Spleen (tissue), 7 donors: ENCODE measurements at regions not wholly inside any gene's neighbourhood (a gene's known extent, or its start where the extent isn't known, plus 50 kb on each side); places are given as distances from the start of the nearest gene placed in this dataset.
"Not testable (repeated sequence)": the region's sequence is repeated elsewhere in the genome, so short reads cannot be mapped to it uniquely, and the experiment has no call there.

ENCODE experiments used
- POLR2A ChIP-seq, 3 donors: fragments of 450-650 bp; IDR thresholded peaks; one replicate each; pipeline ENCODE4 v1.5.1; 2017; ENCODE audit warnings: antibody characterized with exemption in 3 of 3, mild to moderate bottlenecking in 1 of 3
- POLR2AphosphoS5 ChIP-seq, 3 donors: sonication (generic); formaldehyde crosslinking; IDR thresholded peaks; one replicate each; pipeline ENCODE4 v1.5.1; 2017; ENCODE audit warnings: antibody characterized with exemption in 3 of 3
- TF ChIP-seq, protein P1 (sequence below), 11 experiments: fragments of 200-600 bp in 7 of 11; fragments of 450-650 bp in 4 of 11; sonication (generic) in 4 of 11; IDR thresholded peaks in 8 of 11; conservative IDR thresholded peaks in 3 of 11; 1 replicate in 7 of 11; 2 replicates in 4 of 11; pipeline versions ENCODE4 v1.4.0 to v1.8.0; 2016 to 2021; ENCODE audit warnings: antibody characterized with exemption in 11 of 11, inconsistent platforms in 4 of 11, mild to moderate bottlenecking in 1 of 11
- donor health status: DM: no; HTN: no; CAD: no; lungs with moderate emphysema.
- donor health status: DM: no; HTN: no; CAD: no.
- donor health status: DM: no; HTN: no; CAD: no.

DNA sequence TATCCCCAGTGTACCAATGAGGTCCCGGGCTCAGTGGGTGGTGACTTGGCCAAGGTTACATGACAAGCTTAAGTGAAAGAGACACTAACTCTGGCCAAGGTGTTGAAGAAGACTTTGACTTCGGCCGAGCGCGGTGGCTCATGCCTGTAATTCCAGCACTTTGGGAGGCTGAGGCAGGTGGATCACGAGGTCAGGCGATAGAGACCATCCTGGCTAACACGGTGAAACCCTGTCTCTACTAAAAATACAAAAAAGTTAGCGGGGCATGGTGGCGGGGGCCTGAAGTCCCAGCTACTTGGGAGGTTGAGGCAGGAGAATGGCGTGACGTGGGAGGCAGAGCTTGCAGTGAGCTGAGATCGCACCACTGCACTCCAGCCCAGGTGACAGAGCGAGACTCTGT lies 65.6 kb upstream of the OPN4 start:
- not testable (repeated sequence) for TF ChIP-seq POLR2A, POLR2AphosphoS5 (IDR thresholded peaks at IDR 0.05)
- TF ChIP-seq, protein P1, sequence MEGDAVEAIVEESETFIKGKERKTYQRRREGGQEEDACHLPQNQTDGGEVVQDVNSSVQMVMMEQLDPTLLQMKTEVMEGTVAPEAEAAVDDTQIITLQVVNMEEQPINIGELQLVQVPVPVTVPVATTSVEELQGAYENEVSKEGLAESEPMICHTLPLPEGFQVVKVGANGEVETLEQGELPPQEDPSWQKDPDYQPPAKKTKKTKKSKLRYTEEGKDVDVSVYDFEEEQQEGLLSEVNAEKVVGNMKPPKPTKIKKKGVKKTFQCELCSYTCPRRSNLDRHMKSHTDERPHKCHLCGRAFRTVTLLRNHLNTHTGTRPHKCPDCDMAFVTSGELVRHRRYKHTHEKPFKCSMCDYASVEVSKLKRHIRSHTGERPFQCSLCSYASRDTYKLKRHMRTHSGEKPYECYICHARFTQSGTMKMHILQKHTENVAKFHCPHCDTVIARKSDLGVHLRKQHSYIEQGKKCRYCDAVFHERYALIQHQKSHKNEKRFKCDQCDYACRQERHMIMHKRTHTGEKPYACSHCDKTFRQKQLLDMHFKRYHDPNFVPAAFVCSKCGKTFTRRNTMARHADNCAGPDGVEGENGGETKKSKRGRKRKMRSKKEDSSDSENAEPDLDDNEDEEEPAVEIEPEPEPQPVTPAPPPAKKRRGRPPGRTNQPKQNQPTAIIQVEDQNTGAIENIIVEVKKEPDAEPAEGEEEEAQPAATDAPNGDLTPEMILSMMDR (IDR thresholded peaks at IDR 0.05 in 8 of 11, conservative IDR thresholded peaks at IDR 0.05 in 3 of 11) = not testable (repeated sequence)
